Hepatic stellate cell (primary cell): ENCODE measurements at regions not wholly inside any gene's neighbourhood (a gene's known extent, or its start where the extent isn't known, plus 50 kb on each side); places are given as distances from the start of the nearest gene placed in this dataset.

ENCODE experiments used
- DNase-seq: peaks from one replicate; pipeline ENCODE4 v3.0.0; 2011; ENCODE audit warnings: low spot score

- DNase-seq = no peak
Measured at GRCh38 chr5:65068410-65068809, 299.7 kb downstream of the CWC27 start.

GRCh38 chr5:65070026-65070425 is 301.3 kb downstream of the CWC27 start:
- DNase-seq = no peak

- DNase-seq = no peak
Measured at GRCh38 chr5:65072850-65073249, 304.1 kb downstream of the CWC27 start.

GRCh38 chr5:65073250-65073661 is 304.5 kb downstream of the CWC27 start:
- no peak for DNase-seq

- no peak for DNase-seq
Measured at GRCh38 chr5:65075623-65076250, 307.0 kb downstream of the CWC27 start.

GRCh38 chr5:65076251-65076869 is 307.6 kb downstream of the CWC27 start:
- DNase-seq = peak; percentile 24

GRCh38 chr5:65077653-65078052 is 308.9 kb downstream of the CWC27 start:
- DNase-seq = no peak

- no peak for DNase-seq
Measured at GRCh38 chr5:65078331-65078730, 309.6 kb downstream of the CWC27 start.

- DNase-seq = no peak
Measured at GRCh38 chr5:65081071-65081470, 312.3 kb downstream of the CWC27 start.

GRCh38 chr5:65084795-65085515 is 316.2 kb downstream of the CWC27 start:
- DNase-seq = no peak

GRCh38 chr5:65085516-65085850 is 316.8 kb downstream of the CWC27 start:
- no peak for DNase-seq

GRCh38 chr5:65086234-65086890 is 317.6 kb downstream of the CWC27 start:
- DNase-seq = no peak

GRCh38 chr5:65087154-65087553 is 318.4 kb downstream of the CWC27 start:
- DNase-seq = no peak

GRCh38 chr5:65094279-65094678 is 325.5 kb downstream of the CWC27 start:
- DNase-seq = no peak

- DNase-seq = no peak
Measured at GRCh38 chr5:65098393-65098792, 329.7 kb downstream of the CWC27 start.
